ENCODE measurements at regions not wholly inside any gene's neighbourhood (a gene's known extent, or its start where the extent isn't known, plus 50 kb on each side); places are given as distances from the start of the nearest gene placed in this dataset.

- Histone ChIP-seq H3K9me3 (no peaks in the 10 kb centered on the region), H3K27ac (no peak overlapping the region), H3K4me1 (peaks cover 0 to 5% of the 10 kb centered on the region in 2 donors), H3K4me3 (replicated peaks in 1 of 3) (no peak overlapping the region), H3K36me3 (no peaks in the 10 kb centered on the region), H3K27me3 (no peaks in the 10 kb centered on the region)
- DNase-seq = no peak
- TF ChIP-seq, protein P1, sequence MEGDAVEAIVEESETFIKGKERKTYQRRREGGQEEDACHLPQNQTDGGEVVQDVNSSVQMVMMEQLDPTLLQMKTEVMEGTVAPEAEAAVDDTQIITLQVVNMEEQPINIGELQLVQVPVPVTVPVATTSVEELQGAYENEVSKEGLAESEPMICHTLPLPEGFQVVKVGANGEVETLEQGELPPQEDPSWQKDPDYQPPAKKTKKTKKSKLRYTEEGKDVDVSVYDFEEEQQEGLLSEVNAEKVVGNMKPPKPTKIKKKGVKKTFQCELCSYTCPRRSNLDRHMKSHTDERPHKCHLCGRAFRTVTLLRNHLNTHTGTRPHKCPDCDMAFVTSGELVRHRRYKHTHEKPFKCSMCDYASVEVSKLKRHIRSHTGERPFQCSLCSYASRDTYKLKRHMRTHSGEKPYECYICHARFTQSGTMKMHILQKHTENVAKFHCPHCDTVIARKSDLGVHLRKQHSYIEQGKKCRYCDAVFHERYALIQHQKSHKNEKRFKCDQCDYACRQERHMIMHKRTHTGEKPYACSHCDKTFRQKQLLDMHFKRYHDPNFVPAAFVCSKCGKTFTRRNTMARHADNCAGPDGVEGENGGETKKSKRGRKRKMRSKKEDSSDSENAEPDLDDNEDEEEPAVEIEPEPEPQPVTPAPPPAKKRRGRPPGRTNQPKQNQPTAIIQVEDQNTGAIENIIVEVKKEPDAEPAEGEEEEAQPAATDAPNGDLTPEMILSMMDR (IDR thresholded peaks at IDR 0.05) = no peak
- TF ChIP-seq POLR2A (IDR thresholded peaks at IDR 0.05) = no peak
- WGBS, 2 donors = 61 to 69% methylated on average over 5 of the region's 5 CpGs
- intact Hi-C loops (cut with DNase I) = no loop called here
Measured at GRCh38 chr5:152264645-152265254, 140.3 kb downstream of the NMUR2 start.

DNA sequence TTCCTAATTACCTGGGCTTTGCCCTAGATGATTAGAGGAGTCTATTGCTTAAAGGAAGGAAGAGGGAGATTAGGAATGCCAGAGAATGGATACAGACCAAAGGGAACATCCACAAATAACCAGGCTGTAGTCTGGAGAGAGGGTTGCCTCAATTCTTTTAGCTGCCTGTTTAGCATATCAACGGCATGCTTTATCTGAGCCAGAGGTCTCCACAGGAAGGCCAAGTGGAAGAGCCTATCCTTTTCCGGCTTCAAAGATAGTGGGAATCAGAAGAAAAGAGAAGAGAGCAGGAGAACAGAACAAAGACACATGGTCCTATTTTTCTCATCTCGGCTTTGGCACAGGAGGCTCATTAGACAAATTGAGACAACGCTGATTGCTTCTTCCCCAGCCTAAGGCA, 142.4 kb downstream of the NMUR2 start:
- H3K27ac ChIP-seq = no peak overlapping the region
- 60 to 62% methylated on average over 4 of the region's 4 CpGs for WGBS, 2 donors
- no peaks in the 10 kb centered on the region for H3K36me3 ChIP-seq
- no peaks in the 10 kb centered on the region for H3K4me1 ChIP-seq
- H3K4me3 ChIP-seq (replicated peaks in 1 of 3) = no peak overlapping the region
- intact Hi-C loops (cut with DNase I) = no loop called here
- no peaks in the 10 kb centered on the region for H3K27me3 ChIP-seq
- TF ChIP-seq, protein P1 (IDR thresholded peaks at IDR 0.05) = no peak
- no peak for TF ChIP-seq POLR2A (IDR thresholded peaks at IDR 0.05)
- H3K9me3 ChIP-seq = no peaks in the 10 kb centered on the region
- no peak for DNase-seq

DNA sequence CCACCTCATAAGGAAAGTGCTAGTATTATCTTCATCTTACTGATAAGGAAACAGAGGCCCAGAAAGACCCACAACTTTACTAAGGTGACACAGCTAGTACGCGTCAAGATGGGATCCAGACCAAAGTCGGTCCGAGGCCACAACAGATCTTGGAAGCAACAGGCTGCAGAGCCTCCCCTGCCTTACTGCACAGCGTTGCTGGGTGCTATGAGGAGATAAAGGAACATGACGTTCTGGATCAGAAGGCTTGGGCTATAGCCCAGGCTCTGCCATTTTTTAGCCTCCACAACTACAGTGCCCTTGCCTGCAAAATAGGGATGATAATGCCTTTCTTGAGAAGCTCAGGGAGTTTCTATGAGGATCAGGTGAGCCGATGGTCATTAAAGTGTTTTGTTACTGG, 144.1 kb downstream of the NMUR2 start:
- intact Hi-C loops (cut with DNase I) = no loop called here
- Histone ChIP-seq H3K27me3 (no peaks in the 10 kb centered on the region), H3K36me3 (no peaks in the 10 kb centered on the region), H3K4me1 (no peaks in the 10 kb centered on the region), H3K4me3 (replicated peaks in 1 of 3) (no peak overlapping the region), H3K27ac (no peak overlapping the region), H3K9me3 (no peaks in the 10 kb centered on the region)
- WGBS, 2 donors = 88 to 92% methylated on average over 7 of the region's 7 CpGs
- DNase-seq = no peak
- TF ChIP-seq, protein P1 (IDR thresholded peaks at IDR 0.05) = no peak
- TF ChIP-seq POLR2A (IDR thresholded peaks at IDR 0.05) = no peak

DNA sequence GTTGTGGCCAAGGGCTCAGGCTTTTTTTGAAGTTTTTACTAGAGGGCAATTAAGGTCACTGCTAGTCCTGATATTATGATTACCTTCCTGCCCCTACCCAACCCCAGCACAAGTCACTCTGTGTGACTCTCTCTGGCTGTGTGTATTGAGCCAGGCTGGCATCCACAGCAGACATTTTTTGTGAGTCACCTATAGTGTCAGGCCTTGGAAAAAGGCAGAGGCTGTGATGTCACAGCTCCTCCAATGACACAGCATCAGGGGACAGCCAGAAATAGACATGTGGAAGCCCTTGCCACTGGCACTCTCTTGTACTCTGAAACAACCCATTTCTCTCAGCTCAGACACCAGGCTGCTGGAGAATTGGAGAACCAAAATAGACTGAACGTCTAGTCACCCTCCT, 145.4 kb downstream of the NMUR2 start:
- no peak overlapping the region for H3K4me3 ChIP-seq (replicated peaks in 1 of 3)
- WGBS, 2 donors = 62 to 94% methylated on average over 1 of the region's 1 CpG
- no peaks in the 10 kb centered on the region for H3K27me3 ChIP-seq
- no peaks in the 10 kb centered on the region for H3K36me3 ChIP-seq
- no peak for DNase-seq
- TF ChIP-seq, protein P1 (IDR thresholded peaks at IDR 0.05) = no peak
- no peak for TF ChIP-seq POLR2A (IDR thresholded peaks at IDR 0.05)
- H3K27ac ChIP-seq = no peak overlapping the region
- intact Hi-C loops (cut with DNase I) = no loop called here
- no peaks in the 10 kb centered on the region for H3K4me1 ChIP-seq
- H3K9me3 ChIP-seq = no peaks in the 10 kb centered on the region

DNA sequence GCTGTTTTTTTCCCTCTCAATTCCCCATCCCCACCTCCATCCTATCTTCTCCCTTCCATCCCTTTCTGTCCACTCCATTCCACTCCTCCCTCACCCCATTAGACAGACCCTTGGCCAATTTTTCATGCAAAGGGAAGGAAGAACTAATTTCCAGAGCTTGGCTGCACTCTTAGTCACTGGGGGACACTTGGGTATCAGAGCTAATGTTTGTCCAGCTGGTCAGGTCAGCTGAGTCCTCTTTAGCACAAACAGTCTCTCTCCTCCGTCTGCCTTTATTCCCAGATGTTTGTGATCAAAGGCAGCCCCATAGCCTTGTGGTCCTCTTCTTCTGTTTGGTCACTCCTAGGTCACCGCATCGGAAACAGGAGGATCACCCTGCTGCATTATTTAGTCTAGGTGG, 148.5 kb downstream of the NMUR2 start:
- H3K27me3 ChIP-seq = no peaks in the 10 kb centered on the region
- WGBS, 2 donors = 71 to 82% methylated on average over 3 of the region's 3 CpGs
- H3K27ac ChIP-seq = no peak overlapping the region

More for the DNA sequence above, 148.5 kb downstream of the NMUR2 start:
- no peak overlapping the region for H3K4me3 ChIP-seq (replicated peaks in 1 of 3)
- no peaks in the 10 kb centered on the region for H3K9me3 ChIP-seq
- no peak for DNase-seq
- intact Hi-C loops (cut with DNase I) = no loop called here
- TF ChIP-seq, protein P1 (IDR thresholded peaks at IDR 0.05) = no peak
- no peaks in the 10 kb centered on the region for H3K4me1 ChIP-seq
- H3K36me3 ChIP-seq = no peaks in the 10 kb centered on the region

All from thyroid gland (tissue), 4 donors.